ENCODE measurements at regions not wholly inside any gene's neighbourhood (a gene's known extent, or its start where the extent isn't known, plus 50 kb on each side); places are given as distances from the start of the nearest gene placed in this dataset.

DNA sequence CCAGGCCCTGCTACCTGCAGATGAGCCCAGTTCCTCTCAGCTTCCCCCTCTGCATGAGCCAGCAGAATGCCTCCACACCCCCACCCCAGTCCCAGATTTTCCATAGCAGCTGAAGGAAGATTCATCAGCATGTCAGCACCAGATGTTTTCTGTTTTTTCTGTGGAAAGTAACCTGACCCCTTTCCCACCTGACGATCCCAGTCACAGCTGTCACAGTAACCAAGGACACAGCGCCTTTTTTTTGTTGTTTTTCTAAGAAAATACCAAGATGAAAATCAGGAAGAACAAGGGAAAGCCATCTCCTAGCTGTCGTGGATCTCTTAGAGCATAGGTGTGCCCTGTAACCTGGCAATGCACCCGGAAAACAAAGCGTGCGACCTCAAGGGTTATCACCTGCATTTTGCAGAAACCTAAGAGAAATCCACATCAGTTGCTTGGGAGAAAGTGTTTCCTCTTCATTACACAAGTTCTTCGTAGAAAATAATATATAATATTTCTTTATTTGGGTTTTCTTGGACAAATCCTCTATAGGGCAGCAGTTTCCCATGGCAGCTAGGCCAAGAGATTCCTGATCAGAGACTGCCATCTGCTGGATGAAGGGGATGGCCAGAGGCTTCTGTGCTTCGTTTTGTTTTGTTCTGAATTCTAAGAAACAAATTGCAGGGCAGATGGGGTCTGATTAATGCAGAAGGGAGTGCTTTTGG, 401.9 kb downstream of the TNS3 start:
- TF ChIP-seq, protein P1, sequence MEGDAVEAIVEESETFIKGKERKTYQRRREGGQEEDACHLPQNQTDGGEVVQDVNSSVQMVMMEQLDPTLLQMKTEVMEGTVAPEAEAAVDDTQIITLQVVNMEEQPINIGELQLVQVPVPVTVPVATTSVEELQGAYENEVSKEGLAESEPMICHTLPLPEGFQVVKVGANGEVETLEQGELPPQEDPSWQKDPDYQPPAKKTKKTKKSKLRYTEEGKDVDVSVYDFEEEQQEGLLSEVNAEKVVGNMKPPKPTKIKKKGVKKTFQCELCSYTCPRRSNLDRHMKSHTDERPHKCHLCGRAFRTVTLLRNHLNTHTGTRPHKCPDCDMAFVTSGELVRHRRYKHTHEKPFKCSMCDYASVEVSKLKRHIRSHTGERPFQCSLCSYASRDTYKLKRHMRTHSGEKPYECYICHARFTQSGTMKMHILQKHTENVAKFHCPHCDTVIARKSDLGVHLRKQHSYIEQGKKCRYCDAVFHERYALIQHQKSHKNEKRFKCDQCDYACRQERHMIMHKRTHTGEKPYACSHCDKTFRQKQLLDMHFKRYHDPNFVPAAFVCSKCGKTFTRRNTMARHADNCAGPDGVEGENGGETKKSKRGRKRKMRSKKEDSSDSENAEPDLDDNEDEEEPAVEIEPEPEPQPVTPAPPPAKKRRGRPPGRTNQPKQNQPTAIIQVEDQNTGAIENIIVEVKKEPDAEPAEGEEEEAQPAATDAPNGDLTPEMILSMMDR (IDR thresholded peaks at IDR 0.05), result peak; percentile 28 to 81 (median 70)
- no peak for TF ChIP-seq POLR2A (IDR thresholded peaks at IDR 0.05)

Data from thyroid gland (tissue), 4 donors.